ENCODE measurements at regions not wholly inside any gene's neighbourhood (a gene's known extent, or its start where the extent isn't known, plus 50 kb on each side); places are given as distances from the start of the nearest gene placed in this dataset.

DNA sequence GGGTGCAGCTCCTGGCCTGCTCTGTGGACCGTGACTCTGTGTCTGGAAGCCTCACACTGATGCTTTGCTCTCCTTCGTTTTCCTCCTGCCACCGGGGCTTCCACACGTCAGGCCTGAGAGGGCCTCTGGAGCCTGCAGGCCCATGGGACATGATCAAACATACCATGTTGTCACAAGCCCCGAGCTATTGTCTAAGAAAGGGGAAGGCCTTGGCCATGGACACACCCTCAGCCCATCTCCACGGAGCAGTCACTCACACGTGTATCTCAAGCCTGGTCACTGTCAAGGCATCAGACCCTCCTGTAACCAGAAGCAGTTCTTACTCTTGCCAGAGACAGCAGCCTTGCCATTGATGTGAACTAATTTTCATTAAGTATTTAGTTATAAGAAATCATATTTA lies 814.1 kb upstream of the SALL3 start:
- no peak for DNase-seq

DNA sequence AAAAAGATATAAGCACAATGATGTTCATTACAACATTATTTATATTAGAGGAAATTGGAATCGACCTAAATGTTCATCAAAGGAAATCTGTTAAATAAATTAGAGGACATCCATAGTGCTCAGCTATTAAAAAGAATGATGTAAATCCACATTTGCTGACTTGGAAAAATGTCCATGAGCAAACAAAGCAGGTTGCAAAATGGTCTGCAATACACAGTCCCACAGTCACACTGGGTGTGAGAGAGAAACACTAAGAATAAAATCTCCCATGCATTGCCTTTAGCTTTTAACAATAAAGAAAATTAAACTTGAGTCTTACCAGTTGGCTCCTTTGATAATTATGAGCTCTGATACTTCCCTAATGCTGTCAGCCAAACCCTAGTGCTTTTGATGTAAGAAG lies 811.1 kb upstream of the SALL3 start:
- DNase-seq, result no peak

DNA sequence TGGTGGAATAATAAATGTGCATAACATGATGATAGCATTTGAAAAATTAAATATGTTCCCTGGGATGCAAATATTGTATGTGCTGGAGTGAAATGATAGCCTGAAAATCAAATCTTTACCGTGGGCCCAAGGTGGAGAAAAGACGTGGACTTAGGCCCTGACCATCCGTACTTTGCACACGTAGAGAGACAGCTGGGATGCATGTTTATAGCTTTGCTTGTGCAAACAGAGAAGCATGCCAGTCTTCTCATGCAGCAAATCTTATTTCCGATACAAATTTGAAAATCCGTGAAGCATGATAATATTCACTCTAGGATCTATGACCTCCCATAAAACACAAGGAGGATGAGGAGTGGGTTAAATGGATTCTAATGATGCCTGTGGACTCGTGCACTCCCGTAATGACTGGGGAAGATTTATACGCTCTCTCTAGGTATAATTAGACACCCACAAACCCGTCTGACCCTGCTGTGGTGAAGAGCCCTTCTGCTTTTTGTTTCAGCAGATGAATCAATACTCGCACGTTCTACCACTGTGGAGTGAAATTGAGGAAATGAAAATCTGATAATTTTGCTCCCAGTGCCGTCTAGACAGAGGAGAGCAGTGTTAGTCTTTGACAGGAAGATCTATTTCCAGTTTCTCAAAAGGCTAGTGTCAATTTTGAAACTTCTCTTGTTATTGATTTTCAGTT lies 810.3 kb upstream of the SALL3 start:
- DNase-seq, result no peak

DNA sequence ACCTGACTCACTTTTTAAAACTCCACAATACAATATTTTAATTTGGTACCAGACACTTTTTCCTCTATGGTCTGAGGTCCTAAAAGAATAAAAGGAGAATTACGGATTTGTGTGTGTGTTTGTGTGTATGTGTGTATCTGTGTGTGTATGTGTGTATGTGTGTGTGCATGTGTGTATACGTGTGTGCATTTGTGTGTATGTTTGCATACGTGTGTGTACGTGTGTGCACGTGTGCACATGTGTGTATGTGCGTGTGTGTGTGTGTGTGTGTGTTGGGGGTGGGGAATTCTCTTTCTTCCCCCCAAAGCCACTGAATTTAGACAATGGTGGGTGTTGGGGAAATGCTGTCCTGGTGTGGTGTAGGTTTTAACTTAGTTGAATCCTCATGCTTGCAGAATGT lies 807.7 kb upstream of the SALL3 start:
- DNase-seq, result no peak

DNA sequence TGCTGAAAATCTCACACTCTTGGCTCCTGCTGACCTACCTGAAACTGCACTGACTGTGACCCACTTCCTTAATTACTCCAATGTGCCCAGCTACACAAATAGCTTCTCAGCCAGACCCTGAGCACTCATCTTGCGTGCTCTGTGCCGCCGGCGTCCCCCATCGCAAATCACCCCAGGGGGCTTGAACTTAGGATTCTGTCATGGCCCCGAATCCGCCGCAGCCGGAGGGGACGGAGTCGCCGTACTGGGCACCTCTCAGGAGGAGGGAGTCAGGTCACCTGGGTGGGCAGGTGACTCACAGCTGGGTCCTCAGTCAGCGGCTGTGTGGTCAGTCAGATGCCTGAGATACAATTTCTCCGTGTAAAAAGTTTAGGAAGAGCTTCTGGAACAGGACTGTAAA lies 804.9 kb upstream of the SALL3 start:
- no peak for DNase-seq

DNA sequence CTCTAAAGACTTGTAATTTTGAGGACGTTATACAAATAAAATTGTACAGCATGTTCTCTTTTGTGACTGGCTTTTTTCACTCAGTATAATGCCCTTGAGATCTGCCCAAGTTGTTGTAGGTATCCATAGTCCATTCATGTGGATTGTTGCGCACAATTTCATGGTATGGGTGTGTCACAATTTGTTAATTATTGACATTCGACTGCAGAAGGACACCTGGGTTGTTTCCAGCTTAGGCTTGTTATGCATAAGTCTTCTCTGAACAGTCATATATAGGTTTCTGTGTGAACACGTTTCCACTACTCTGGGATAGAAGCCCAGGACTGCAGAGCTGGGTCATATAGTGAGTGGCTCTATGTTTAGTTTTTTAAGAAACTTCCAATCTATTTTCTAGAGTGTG lies 800.8 kb upstream of the SALL3 start:
- DNase-seq, result no peak

DNA sequence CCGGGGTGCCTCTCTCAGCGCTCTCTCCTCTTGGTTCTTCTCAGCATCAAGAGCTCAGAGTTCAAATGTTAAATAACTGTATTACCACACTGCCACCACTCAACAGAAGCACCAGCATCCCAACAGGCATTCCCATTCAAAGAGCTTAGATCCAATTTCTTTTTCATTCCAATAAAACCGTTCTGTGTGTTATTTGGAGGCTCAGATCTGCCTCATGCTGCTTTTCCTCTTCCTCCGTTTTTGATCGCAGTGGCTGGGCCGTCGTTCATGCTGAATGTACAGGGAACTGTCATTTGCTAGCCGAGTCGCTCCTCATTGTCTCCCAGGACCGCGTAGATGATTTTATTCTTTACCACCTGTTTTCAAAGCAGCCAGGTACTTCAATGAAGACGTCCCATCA lies 798.9 kb upstream of the SALL3 start:
- no peak for DNase-seq

DNA sequence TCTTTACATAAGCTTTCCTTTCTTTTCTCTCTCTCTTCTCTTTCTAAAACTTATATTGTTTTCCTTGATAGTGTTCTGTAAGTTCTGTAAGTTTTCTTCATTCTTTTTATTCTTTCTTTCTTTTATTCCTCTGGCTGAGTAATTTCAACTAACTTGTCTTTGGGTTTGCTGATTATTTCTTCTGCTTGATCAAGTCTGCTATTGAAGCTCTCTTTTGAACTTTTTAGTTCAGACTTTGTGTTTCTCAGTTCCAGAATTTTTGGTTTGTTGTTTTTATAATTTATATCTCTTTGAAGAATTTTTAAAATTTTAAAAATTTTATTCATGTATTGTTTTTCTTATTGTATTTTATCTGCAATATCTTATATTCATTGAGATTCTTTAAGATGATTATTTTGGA lies 795.8 kb upstream of the SALL3 start:
- no peak for DNase-seq

DNA sequence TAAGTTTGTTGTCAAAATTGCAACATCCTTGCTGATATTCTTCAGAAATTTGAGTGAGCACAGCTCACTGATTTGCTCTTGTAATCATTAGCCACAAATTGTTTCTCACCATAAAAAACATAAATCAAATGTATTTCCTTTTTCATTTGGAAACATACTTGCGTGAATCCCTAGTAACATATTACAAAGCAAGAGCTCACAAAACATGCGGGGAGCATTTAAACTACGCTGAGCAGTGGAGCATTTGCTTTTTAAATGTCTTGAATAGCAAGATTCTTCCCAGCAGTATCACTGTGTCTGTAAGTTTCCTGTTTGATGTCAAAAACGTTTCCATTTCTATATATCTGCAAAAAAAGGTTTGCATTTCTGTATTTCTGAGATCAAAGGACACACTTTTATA lies 788.3 kb upstream of the SALL3 start:
- DNase-seq, result no peak

DNA sequence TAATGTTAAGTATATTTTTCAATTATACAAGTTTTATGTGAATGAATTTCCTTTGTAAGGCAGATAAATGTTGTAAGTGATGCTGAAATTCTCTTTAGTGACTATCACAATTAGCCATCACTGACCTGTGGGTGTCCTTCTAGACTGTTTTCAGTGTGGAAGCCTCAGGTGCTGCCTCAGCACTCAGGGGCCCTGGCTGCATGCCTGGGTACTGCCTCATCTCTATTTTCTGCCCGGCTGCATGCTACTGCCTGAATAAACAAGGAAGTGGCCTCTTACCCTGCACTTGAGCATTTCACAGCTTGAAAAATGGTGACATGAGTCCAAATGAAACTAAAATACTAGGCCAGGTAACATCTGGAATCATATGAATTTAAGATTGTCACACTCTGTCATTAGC lies 787.6 kb upstream of the SALL3 start:
- no peak for DNase-seq

DNA sequence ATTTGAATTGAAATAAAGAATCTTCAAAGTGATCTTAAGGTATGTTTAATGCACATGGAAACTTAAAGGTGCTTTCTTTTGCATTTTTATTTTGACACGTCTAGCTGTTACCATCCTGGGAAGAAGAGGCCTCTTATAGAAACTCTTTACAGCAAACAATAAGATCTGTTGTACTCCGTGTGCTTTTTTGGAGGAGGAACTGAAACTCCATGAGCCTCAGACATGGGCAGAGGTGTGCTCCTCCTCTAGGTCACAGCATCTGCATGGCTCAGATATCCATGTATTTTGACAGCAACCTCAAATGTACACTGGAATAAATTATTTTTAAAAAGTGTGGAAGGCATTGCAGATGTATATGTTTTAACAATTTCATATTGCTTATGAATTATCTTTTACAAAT lies 783.3 kb upstream of the SALL3 start:
- DNase-seq, result no peak

DNA sequence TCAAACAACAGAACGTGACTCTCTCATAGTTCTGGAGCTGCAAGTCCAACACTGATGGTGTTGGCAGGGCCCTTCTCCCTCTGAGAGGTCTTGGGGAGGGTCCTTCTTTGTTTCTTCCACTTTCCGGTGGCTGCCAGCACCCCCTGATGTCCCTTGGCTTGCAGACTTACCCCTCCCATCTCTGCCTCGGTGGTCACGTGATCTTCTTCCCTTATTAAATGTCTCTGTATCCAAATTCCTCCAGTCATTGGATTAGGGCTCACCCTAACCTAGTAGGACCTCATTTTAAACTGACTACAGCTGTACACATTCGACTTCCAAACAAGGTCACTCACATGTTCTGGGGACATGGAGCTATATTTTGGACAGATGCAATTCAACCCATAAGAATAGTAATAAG lies 780.6 kb upstream of the SALL3 start:
- no peak for DNase-seq

DNA sequence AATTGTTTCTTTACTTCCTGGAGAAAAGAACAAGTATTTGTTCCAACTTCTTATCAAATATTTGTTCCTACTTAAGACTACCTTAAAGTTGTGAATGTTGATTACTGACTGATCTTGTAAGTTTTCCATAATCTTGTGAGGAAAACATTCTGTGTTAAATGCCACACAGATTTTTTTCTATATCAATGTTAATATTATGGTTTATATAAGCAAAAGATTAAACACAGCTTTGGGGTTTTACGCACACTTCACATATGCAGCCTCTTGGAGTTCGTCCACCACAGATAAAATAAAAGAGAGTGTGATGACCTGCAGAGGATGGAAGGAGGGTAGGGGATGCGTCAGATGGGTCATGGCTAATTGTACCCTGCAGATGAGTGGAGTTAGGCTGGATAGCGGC lies 780.0 kb upstream of the SALL3 start:
- DNase-seq, result no peak

DNA sequence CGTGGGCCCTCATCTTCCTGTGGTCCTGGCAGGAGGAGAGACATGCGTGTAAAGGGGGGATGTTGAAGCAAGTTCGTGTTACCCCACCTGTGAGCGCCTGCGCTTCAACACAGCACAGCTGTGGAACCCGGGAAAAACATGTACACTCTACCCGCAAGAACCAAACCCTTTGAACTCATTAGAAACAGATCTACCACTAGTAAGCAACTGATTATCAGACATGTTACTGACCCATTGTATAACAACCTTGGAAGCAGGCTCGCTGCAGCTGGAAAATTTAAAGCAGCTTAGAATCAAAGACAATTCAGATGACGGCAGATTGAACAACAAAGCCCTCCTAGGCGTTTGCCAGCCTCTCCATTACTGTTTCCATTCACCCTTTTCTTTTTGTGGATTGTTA lies 771.7 kb upstream of the SALL3 start:
- DNase-seq, result no peak

DNA sequence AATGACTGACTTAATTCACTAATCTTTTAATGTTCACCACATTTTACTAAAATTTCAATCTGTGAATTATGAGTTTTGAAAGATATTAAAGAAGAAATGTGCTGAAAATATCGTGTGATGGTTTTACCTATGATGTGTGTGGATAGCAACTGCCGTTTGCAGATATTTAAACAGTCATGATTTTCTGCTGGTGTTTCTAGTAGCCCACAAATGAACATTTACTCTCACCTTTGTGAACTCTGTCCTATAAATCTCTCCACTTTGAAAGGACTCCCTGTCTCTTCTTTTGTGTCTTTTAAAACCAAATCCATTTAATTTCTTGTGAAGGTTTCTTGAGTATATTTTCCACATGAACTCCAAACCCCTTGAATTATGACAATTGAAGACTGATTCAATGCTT lies 771.2 kb upstream of the SALL3 start:
- no peak for DNase-seq

DNA sequence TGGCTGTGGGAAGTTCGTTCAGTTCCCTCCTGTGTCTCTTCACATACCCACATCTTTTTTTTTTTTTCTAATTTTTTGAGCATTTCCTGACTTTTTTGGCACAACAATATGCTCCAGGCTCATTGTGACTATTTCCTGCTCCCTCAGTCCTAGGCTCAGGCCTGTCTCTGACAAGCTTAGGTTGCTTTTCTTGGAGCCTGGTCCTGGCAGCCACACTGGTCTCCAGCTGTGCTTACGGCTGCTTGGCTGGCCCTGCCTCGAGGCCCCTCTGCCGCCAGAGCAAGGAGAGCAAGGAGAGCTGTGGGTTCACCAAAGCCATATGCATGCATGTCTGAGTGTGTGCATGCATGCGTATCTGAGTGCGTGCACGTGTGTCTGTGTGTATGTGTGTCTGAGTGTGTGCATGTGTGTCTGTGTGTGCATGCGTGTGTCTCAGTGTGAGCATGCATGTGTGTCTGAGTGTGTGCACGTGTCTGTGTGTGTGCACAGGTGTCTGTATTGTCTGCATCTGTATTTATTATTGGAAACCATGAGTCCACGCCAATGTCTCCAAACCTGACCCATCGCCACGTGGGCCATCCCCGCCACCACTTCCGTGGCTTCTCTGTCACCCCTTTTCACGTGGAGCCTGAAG lies 766.1 kb upstream of the SALL3 start:
- no peak for DNase-seq

DNA sequence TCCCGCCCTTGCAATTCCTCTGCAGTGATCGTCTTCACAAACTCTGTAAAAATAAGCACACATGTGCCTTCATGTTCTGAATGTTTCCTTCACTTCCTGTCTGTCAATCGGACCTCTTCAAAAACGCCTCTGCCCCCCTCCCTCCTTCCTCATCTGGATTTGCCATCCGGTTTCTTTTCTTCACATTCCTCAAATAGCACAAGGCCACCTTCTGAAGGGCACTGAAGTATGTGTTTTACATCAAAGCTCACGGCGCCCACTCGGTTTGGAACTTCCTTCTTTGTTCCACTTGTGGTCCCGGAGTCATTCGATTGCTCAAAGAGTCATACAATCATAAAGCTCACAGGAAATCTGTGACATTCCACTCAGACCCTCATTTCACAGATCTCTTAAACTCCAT lies 758.1 kb upstream of the SALL3 start:
- DNase-seq, result no peak

DNA sequence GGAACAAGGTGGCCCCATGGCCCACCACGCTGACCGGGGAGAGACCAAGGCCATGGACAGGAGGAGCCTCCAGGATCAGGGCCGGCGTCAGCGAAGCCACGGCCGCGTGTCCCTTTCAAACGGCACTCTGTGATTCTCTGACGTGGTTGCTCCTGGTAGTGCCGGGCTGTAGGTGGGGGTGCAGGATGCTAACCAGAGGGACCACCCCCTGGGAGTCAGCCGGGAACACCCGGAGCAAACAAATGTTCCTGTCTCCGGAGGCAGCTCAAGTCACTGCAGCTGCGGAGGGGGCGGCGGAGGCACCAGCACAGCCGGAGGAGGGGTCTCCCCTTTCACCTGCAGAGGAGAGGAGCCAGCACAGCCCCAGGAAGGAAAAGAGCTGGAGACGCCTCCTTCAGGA lies 750.6 kb upstream of the SALL3 start:
- no peak for DNase-seq

DNA sequence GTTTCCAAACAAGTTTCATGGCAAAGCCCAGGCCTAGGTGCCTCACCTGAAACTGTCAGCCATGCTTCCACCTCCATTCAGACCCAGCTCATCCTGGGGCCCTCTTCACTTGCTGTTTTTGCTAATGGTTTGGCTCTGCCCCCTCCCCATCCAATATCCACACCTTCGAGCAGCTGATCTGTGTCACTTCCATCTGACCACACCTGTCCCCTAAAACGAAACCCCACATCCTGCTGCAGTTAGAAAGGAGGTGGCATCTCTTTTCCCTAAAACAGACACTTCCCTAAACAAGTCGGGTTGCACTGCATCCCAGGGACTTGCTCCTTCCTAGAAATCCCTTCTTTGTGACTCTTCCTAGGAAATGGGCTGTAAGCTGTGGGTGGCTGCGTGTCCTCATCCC lies 748.7 kb upstream of the SALL3 start:
- DNase-seq, result no peak

DNA sequence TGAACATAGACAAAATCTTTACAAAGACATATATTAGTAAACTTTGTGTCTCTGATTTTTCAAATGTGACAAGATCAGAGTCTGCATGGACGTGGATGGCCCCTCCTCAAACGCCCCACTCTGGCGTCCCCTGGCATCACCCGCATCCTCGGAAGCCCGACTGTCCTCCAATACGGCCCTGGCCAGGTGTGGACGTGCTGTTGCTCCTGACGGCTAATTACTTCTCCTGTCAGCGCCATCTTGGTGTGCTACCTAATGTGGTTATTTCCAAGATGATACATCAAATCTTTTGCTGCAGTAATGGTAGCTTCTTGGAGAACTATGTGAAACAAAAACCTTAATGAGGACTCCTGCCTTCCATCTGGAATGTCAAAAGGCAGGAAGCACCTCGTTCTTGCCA lies 747.4 kb upstream of the SALL3 start:
- no peak for DNase-seq

DNA sequence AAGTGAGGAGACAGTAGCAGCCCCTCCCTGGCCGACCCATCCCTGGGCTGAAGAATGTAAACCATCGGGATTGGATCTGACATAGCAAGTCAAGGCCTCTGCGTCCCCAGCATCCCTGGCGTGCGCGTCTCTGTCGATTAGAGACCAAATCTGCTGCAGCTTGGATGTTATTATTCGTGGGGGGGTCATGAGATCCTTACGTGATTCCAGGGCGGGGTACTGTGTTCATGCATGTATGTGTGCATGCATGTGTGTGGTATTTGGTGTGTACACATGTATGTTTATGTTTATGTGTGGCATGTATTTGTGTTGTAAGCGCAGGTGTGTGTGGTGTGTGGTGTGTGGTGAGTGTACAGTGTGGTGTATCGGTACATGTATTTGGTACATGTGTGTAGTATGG lies 741.8 kb upstream of the SALL3 start:
- no peak for DNase-seq

DNA sequence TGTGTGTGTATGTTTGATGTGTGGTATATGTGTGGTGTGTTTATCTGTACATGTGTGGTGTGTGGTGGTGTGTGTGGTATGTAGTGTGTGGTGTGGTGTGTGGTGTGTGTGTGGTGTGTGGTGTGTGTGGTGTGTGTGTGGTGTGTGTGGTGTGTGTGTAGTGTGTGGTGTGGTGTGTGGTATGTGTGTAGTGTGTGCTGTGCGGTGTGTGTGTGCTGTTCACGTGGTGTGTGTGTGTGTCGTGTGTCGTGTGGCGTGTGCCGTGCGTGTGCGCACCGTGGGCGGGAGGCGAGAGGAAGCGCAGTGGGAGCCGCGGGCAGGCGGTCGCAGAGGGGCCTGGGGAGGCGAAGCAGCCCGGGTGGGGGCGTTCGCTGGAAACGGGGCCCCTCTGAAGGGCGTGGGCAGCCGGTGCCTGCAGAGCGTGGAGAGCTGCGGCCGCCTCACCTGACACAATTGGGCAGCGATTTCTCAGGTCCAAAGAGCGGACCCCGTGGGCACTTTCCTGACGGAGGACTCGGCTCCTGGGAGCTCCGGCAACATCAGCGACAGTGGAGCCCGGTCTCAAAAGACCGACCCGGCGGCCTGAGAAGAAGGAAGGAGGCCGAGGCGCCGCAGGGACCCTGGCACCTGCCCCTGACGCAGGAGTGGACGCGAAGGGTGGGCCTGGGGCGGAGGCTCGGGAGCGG lies 741.1 kb upstream of the SALL3 start:
- DNase-seq, result no peak

DNA sequence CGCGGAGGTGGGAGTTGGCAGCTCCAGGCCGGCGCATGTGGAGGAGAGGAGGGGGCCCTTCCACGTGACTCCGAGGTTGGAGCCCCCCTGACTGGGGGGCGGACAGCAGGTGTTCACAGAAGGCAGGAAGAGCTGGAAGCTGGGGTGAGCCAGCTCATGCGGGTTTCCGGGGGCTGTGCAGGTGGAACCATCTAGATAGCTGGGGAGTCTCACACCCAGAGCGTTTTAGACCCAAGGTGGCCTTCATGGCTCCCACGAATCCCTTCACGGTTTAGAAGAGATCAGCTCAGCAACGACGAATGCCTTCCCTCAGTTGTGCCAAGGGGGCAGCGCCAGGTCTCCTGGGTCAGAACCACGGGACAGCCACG lies 740.5 kb upstream of the SALL3 start:
- no peak for DNase-seq

DNA sequence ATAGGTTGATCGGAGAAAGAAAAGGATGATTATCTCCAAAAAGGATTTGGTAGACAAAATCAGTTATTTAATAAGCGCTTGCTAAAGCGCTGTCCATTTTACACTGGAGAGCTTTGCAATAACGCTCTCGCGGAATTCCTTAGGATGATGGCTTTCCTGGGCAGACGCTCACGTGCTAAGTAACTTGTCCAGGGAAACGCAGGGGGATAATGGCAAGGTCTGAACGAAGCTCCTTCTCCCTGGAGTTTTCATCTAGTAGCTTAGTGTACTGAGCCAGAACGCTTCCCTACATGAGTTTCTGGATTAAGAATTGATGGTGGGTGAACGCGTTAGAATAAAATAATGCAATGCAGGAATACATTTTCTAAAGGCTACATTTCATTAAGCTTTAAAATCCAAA lies 739.5 kb upstream of the SALL3 start:
- DNase-seq, result no peak
